Hepatocyte (in vitro differentiated cells): ENCODE measurements at regions not wholly inside any gene's neighbourhood (a gene's known extent, or its start where the extent isn't known, plus 50 kb on each side); places are given as distances from the start of the nearest gene placed in this dataset.

ENCODE experiments used
- DNase-seq: peaks from one replicate; pipeline ENCODE4 v3.0.0-alpha.2; 2016; ENCODE audit warnings: low spot score
- H2AFZ ChIP-seq: fragments of 200-600 bp; sonication (generic); 2 replicates; pipeline ENCODE4 v1.6.0; 2016; ENCODE audit warnings: antibody characterized with exemption, mild to moderate bottlenecking
- H3K27ac ChIP-seq: fragments of 200-600 bp; sonication (generic); 2 replicates; pipeline ENCODE4 v1.5.1; 2016; ENCODE audit warnings: mild to moderate bottlenecking
- H3K27me3 ChIP-seq: fragments of 200-600 bp; sonication (generic); 2 replicates; pipeline ENCODE4 v1.6.1; 2016
- H3K36me3 ChIP-seq: fragments of 200-600 bp; sonication (generic); replicated peaks from 2 replicates; pipeline ENCODE4 v1.5.1; 2016; ENCODE audit warnings: low read depth; ENCODE audit not compliant: insufficient read depth
- H3K4me1 ChIP-seq: fragments of 200-600 bp; sonication (generic); 2 replicates; pipeline ENCODE4 v1.5.1; 2016; ENCODE audit warnings: mild to moderate bottlenecking, moderate library complexity; ENCODE audit not compliant: insufficient read depth
- H3K4me2 ChIP-seq: fragments of 200-600 bp; sonication (generic); 2 replicates; pipeline ENCODE4 v1.6.0; 2016
- H3K4me3 ChIP-seq: fragments of 200-600 bp; sonication (generic); 2 replicates; pipeline ENCODE4 v1.5.1; 2016; ENCODE audit warnings: mild to moderate bottlenecking
- H3K79me2 ChIP-seq: fragments of 200-600 bp; sonication (generic); 2 replicates; pipeline ENCODE4 v1.6.0; 2017; ENCODE audit warnings: mild to moderate bottlenecking
- H3K9me2 ChIP-seq: fragments of 200-600 bp; sonication (generic); replicated peaks from 2 replicates; pipeline ENCODE4 v1.6.0; 2017; ENCODE audit warnings: mild to moderate bottlenecking; ENCODE audit not compliant: insufficient read depth
- H3K9me3 ChIP-seq: fragments of 200-600 bp; sonication (generic); 2 replicates; pipeline ENCODE4 v1.5.1; 2016; ENCODE audit warnings: low read depth, mild to moderate bottlenecking
- H4K20me1 ChIP-seq: fragments of 200-600 bp; sonication (generic); 2 replicates; pipeline ENCODE4 v1.6.0; 2016; ENCODE audit warnings: mild to moderate bottlenecking; ENCODE audit not compliant: insufficient read depth, poor library complexity, severe bottlenecking
- EZH2 ChIP-seq: fragments of 200-600 bp; sonication (generic); IDR thresholded peaks from 2 replicates; pipeline ENCODE4 v1.6.1; 2016; ENCODE audit warnings: antibody characterized with exemption, mild to moderate bottlenecking, borderline replicate concordance
- EZH2phosphoT487 ChIP-seq: fragments of 200-600 bp; sonication (generic); IDR thresholded peaks from one replicate; pipeline ENCODE4 v1.6.1; 2018; ENCODE audit warnings: antibody characterized with exemption, mild to moderate bottlenecking, low read depth, moderate library complexity; ENCODE audit not compliant: unreplicated experiment, severe bottlenecking
- WGBS: methylation state at CpG from one replicate; pipeline ENCODE4 v1.1.6; 2016; ENCODE audit warnings: low lambda C conversion rate; ENCODE audit errors: missing lambda C conversion rate; 5-methylcytosine and 5-hydroxymethylcytosine counted together
- TF ChIP-seq, protein P1 (sequence below): fragments of 200-600 bp; sonication (generic); IDR thresholded peaks from 2 replicates; pipeline ENCODE4 v1.5.1; 2016; ENCODE audit warnings: antibody characterized with exemption, mild to moderate bottlenecking; ENCODE audit not compliant: poor library complexity

DNA sequence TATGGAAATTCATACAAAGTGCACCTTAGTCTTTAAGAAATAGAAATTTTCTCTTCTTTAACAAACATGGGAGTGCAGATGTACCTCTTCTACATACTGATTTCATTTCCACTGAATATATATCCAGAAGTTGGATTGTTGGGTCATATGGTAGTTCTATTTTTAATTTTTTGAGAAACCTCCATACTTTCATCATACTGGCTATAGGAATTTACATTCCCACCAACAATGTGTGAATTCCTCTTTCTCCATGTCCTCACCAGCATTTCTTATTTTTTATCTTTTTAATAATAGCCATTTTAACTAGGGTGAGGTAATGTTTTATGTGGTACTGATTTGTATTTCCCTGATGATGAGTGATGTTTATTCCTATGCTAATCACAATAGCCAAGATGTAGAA, 87.5 kb downstream of the RGS2 start:
- DNase-seq, result no peak
- Histone ChIP-seq H3K79me2 (no peaks in the 10 kb centered on the region), H3K4me1 (no peaks in the 10 kb centered on the region), H3K36me3 (no peaks in the 10 kb centered on the region), H4K20me1 (no peaks in the 10 kb centered on the region), H3K27me3 (no peaks in the 10 kb centered on the region), H3K9me2 (no peaks in the 10 kb centered on the region), H3K4me3 (no peak overlapping the region), H3K9me3 (no peaks in the 10 kb centered on the region), H2AFZ (no peak overlapping the region), H3K4me2 (no peak overlapping the region), H3K27ac (no peak overlapping the region)
- no peak for TF ChIP-seq EZH2phosphoT487
- no peak for TF ChIP-seq EZH2
- TF ChIP-seq, protein P1, sequence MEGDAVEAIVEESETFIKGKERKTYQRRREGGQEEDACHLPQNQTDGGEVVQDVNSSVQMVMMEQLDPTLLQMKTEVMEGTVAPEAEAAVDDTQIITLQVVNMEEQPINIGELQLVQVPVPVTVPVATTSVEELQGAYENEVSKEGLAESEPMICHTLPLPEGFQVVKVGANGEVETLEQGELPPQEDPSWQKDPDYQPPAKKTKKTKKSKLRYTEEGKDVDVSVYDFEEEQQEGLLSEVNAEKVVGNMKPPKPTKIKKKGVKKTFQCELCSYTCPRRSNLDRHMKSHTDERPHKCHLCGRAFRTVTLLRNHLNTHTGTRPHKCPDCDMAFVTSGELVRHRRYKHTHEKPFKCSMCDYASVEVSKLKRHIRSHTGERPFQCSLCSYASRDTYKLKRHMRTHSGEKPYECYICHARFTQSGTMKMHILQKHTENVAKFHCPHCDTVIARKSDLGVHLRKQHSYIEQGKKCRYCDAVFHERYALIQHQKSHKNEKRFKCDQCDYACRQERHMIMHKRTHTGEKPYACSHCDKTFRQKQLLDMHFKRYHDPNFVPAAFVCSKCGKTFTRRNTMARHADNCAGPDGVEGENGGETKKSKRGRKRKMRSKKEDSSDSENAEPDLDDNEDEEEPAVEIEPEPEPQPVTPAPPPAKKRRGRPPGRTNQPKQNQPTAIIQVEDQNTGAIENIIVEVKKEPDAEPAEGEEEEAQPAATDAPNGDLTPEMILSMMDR, result no peak

DNA sequence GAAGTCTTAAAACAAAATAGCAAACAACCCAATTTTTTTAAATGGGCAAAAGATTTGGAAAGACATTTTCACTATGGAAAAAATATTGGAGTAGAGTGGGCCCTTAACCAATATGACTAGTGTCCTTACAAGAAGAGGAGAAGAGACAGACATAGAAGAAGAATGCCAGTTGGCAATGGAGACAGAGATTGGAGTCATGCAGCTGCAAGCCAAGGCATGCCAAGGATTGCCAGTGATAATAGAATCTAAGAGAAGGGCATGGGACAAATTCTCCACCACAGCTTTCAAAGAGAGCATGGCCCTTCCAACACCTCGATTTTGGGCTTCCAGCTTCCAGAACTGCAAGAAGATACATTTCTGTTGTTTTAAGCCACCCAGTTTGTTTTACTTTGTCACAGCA, 92.7 kb downstream of the RGS2 start:
- Histone ChIP-seq H3K9me3 (no peaks in the 10 kb centered on the region), H3K79me2 (no peaks in the 10 kb centered on the region), H3K4me3 (no peak overlapping the region), H3K9me2 (no peaks in the 10 kb centered on the region), H3K4me1 (no peaks in the 10 kb centered on the region), H3K36me3 (no peaks in the 10 kb centered on the region), H2AFZ (no peak overlapping the region), H4K20me1 (no peaks in the 10 kb centered on the region), H3K4me2 (no peak overlapping the region), H3K27ac (no peak overlapping the region), H3K27me3 (no peaks in the 10 kb centered on the region)
- TF ChIP-seq EZH2 (no peak), EZH2phosphoT487 (no peak)
- 79% methylated on average over 1 of the region's 1 CpG for WGBS
- DNase-seq, result no peak

DNA sequence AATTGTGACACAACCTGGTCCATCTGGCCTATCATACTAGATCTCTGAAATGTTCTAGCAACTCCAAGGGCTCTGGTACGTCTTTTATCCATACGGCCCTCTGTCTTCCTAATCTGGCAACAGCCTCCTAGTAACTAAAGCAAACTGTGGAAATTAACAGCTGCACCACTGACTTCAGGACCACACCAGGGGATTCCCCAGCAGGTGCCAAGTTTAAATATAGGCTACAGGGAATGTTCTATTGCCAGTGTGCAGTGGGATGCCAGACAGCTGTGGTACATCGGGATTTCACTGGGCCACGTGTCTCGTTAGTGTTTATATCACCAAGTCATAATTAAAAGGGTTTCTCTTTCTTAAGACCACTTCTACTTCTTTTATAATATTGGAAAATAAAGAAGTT, 94.3 kb downstream of the RGS2 start:
- Histone ChIP-seq H3K27ac (no peak overlapping the region), H3K4me2 (no peak overlapping the region), H4K20me1 (no peaks in the 10 kb centered on the region), H3K4me3 (no peak overlapping the region), H3K9me2 (no peaks in the 10 kb centered on the region), H3K4me1 (no peaks in the 10 kb centered on the region), H3K27me3 (no peaks in the 10 kb centered on the region), H3K36me3 (no peaks in the 10 kb centered on the region), H3K79me2 (no peaks in the 10 kb centered on the region), H2AFZ (no peak overlapping the region), H3K9me3 (no peaks in the 10 kb centered on the region)
- DNase-seq, result no peak
- no peak for TF ChIP-seq EZH2phosphoT487
- TF ChIP-seq, protein P1, result no peak
- no peak for TF ChIP-seq EZH2
- WGBS, result 91% methylated on average over 5 of the region's 5 CpGs

DNA sequence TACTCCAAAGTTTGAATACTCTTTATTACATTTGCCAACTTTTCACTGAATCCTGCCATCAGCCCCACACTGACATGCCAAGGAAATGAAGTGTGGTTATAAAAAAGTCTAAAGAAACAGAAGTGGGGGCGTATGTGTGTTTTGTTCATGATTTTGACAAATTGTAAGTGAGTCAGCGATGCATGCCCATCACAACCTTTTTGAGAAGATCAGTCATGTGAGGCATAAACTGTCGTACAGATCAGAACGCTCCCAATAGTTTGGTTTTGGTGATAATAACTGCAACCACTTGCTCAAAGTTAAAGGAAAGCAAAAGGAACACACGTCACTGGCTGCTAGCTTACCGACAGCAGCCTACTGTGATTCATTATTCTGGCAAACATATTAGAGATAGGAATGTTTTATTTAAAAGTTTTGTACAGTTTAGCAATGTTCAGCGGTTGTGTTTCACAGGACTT, 95.6 kb downstream of the RGS2 start:
- H3K9me2 ChIP-seq, result no peaks in the 10 kb centered on the region
- TF ChIP-seq EZH2 (no peak), EZH2phosphoT487 (no peak)
- TF ChIP-seq, protein P1, result no peak
- no peaks in the 10 kb centered on the region for H3K4me1 ChIP-seq
- H3K36me3 ChIP-seq, result no peaks in the 10 kb centered on the region
- H2AFZ ChIP-seq, result no peak overlapping the region
- DNase-seq, result peak; percentile 16
- H3K27ac ChIP-seq, result peak overlapping the region; percentile 39
- H3K27me3 ChIP-seq, result no peaks in the 10 kb centered on the region
- H3K9me3 ChIP-seq, result no peaks in the 10 kb centered on the region
- no peaks in the 10 kb centered on the region for H3K79me2 ChIP-seq
- H3K4me3 ChIP-seq, result no peak overlapping the region
- 64% methylated on average over 7 of the region's 7 CpGs for WGBS
- H4K20me1 ChIP-seq, result no peaks in the 10 kb centered on the region
- H3K4me2 ChIP-seq, result peak overlapping the region; percentile 33
